H9 (cell line): ENCODE measurements at regions not wholly inside any gene's neighbourhood (a gene's known extent, or its start where the extent isn't known, plus 50 kb on each side); places are given as distances from the start of the nearest gene placed in this dataset.

Source experiments
- DNase-seq: peaks from one replicate; pipeline ENCODE4 v3.0.0-alpha.2; 2017
- H2AFZ ChIP-seq: one replicate; pipeline ENCODE4 v1.6.1; 2013; ENCODE audit warnings: mild to moderate bottlenecking, low read length, control low read depth, moderate library complexity
- H2AK5ac ChIP-seq: 2 replicates; pipeline ENCODE4 v1.6.1; 2013; ENCODE audit warnings: low read length, control low read depth, mixed read lengths; ENCODE audit not compliant: insufficient read length
- H2BK120ac ChIP-seq: one replicate; pipeline ENCODE4 v1.6.1; 2013; ENCODE audit warnings: low read depth, mild to moderate bottlenecking, low read length, control low read depth, inconsistent platforms; ENCODE audit not compliant: poor library complexity, severe bottlenecking
- H2BK12ac ChIP-seq: 2 replicates; pipeline ENCODE4 v1.6.1; 2013; ENCODE audit warnings: low read length, control low read depth, mixed read lengths, low read depth; ENCODE audit not compliant: insufficient read length
- H2BK15ac ChIP-seq: 2 replicates; pipeline ENCODE4 v1.6.1; 2013; ENCODE audit warnings: low read depth, low read length, control low read depth
- H2BK20ac ChIP-seq: one replicate; pipeline ENCODE4 v1.6.1; 2013; ENCODE audit warnings: low read depth, mild to moderate bottlenecking, low read length, control low read depth, inconsistent platforms; ENCODE audit not compliant: poor library complexity, severe bottlenecking
- H2BK5ac ChIP-seq: 2 replicates; pipeline ENCODE4 v1.6.1; 2013; ENCODE audit warnings: low read length, control low read depth, mixed read lengths; ENCODE audit not compliant: insufficient read length
- H3K14ac ChIP-seq: 2 replicates; pipeline ENCODE4 v1.6.1; 2013; ENCODE audit warnings: low read length, control low read depth; ENCODE audit not compliant: insufficient read depth
- H3K18ac ChIP-seq: 2 replicates; pipeline ENCODE4 v1.6.1; 2013; ENCODE audit warnings: low read depth, mild to moderate bottlenecking, mixed read lengths, low read length, control low read depth; ENCODE audit not compliant: insufficient read length
- H3K23ac ChIP-seq: 2 replicates; pipeline ENCODE4 v1.6.1; 2013; ENCODE audit warnings: low read length, control low read depth, mixed read lengths, low read depth; ENCODE audit not compliant: insufficient read length
- H3K23me2 ChIP-seq: 2 replicates; pipeline ENCODE4 v1.6.1; 2013; ENCODE audit warnings: low read depth, mild to moderate bottlenecking, mixed read lengths, low read length, control low read depth; ENCODE audit not compliant: insufficient read length, poor library complexity, severe bottlenecking
- H3K27ac ChIP-seq: 2 replicates; pipeline ENCODE4 v1.5.1; 2013; ENCODE audit warnings: low read length, control low read depth, mixed read lengths, low read depth; ENCODE audit not compliant: insufficient read length
- H3K27me3 ChIP-seq: 2 replicates; pipeline ENCODE4 v1.6.1; 2013; ENCODE audit warnings: low read length, control low read depth, inconsistent platforms; ENCODE audit not compliant: insufficient read depth
- H3K4ac ChIP-seq: 2 replicates; pipeline ENCODE4 v1.6.1; 2013; ENCODE audit warnings: low read depth, mild to moderate bottlenecking, control low read depth, inconsistent platforms, low read length, moderate library complexity
- H3K4me1 ChIP-seq: 2 replicates; pipeline ENCODE4 v1.6.1; 2013; ENCODE audit warnings: low read length, control low read depth, inconsistent platforms; ENCODE audit not compliant: insufficient read depth
- H3K4me2 ChIP-seq: 2 replicates; pipeline ENCODE4 v1.6.1; 2013; ENCODE audit warnings: low read length, control low read depth, mixed read lengths; ENCODE audit not compliant: insufficient read length, insufficient read depth
- H3K56ac ChIP-seq: 2 replicates; pipeline ENCODE4 v1.6.1; 2013; ENCODE audit warnings: low read depth, mild to moderate bottlenecking, mixed read lengths, low read length, control low read depth; ENCODE audit not compliant: insufficient read length
- H3K79me1 ChIP-seq: 2 replicates; pipeline ENCODE4 v1.6.1; 2013; ENCODE audit warnings: low read depth, mild to moderate bottlenecking, moderate library complexity, low read length, control low read depth, inconsistent platforms; ENCODE audit not compliant: insufficient read depth, poor library complexity, severe bottlenecking
- H3K79me2 ChIP-seq: 2 replicates; pipeline ENCODE4 v1.6.1; 2013; ENCODE audit warnings: low read length, control low read depth, inconsistent platforms; ENCODE audit not compliant: insufficient read depth
- H3K9ac ChIP-seq: 2 replicates; pipeline ENCODE4 v1.6.1; 2013; ENCODE audit warnings: low read length, control low read depth, mixed read lengths; ENCODE audit not compliant: insufficient read length; ENCODE audit errors: extremely low read depth
- H3K9me3 ChIP-seq: one replicate; pipeline ENCODE4 v1.6.1; 2013; ENCODE audit warnings: low read depth, low read length, inconsistent platforms; ENCODE audit not compliant: control insufficient read depth
- H3T11ph ChIP-seq: one replicate; pipeline ENCODE4 v1.6.1; 2013; ENCODE audit warnings: mild to moderate bottlenecking, low read length, control low read depth, inconsistent platforms
- H4K20me1 ChIP-seq: one replicate; pipeline ENCODE4 v1.6.1; 2013; ENCODE audit not compliant: control insufficient read depth, insufficient read length, insufficient read depth
- H4K5ac ChIP-seq: 2 replicates; pipeline ENCODE4 v1.6.1; 2013; ENCODE audit warnings: low read depth, mild to moderate bottlenecking, mixed read lengths, low read length, control low read depth; ENCODE audit not compliant: insufficient read length
- H4K8ac ChIP-seq: replicated peaks from 2 replicates; pipeline ENCODE4 v1.6.1; 2013; ENCODE audit warnings: low read length, control low read depth, mixed read lengths, low read depth; ENCODE audit not compliant: insufficient read length
- H4K91ac ChIP-seq: 2 replicates; pipeline ENCODE4 v1.6.1; 2013; ENCODE audit warnings: low read depth, mild to moderate bottlenecking, moderate library complexity, mixed read lengths, low read length, control low read depth; ENCODE audit not compliant: insufficient read length
- H3K27ac Mint-ChIP-seq, 3 experiments: 2 replicates in 2 of 3; 3 replicates in 1 of 3; pipeline ENCODE4 v1.8.0; 2020 to 2021; ENCODE audit warnings: mixed read lengths in 3 of 3, mild to moderate bottlenecking in 1 of 3, moderate library complexity in 1 of 3
- H3K27me3 Mint-ChIP-seq: 2 replicates; pipeline ENCODE4 v1.8.0; 2021; ENCODE audit warnings: low read depth, mild to moderate bottlenecking, moderate library complexity, mixed read lengths
- H3K36me3 Mint-ChIP-seq, 3 experiments: 2 replicates in 2 of 3; 3 replicates in 1 of 3; pipeline ENCODE4 v1.8.0; 2020 to 2021; ENCODE audit warnings: low read depth in 3 of 3, mixed read lengths in 3 of 3; ENCODE audit not compliant: insufficient read depth in 1 of 3
- H3K4me1 Mint-ChIP-seq, 2 experiments: 2 replicates each; pipeline ENCODE4 v1.8.0; 2020; ENCODE audit warnings: mixed read lengths in 2 of 2
- H3K4me3 Mint-ChIP-seq, 2 experiments: 2 replicates in 1 of 2; 3 replicates in 1 of 2; pipeline ENCODE4 v1.8.0; 2020 to 2021; ENCODE audit warnings: mild to moderate bottlenecking in 2 of 2, mixed read lengths in 2 of 2, moderate library complexity in 1 of 2
- H3K9me3 Mint-ChIP-seq, 2 experiments: 2 replicates in 1 of 2; 3 replicates in 1 of 2; pipeline ENCODE4 v1.8.0; 2020; ENCODE audit warnings: mild to moderate bottlenecking in 2 of 2, mixed read lengths in 2 of 2, moderate library complexity in 1 of 2
- CTCF ChIP-seq: fragments of 200-600 bp; sonication (generic); conservative IDR thresholded peaks from 3 replicates; pipeline ENCODE4 v1.8.0; 2021; ENCODE audit warnings: antibody characterized with exemption, mild to moderate bottlenecking
- WGBS: extraction: QIAGEN DNeasy Blood & Tissue Kit; methylation state at CpG from one replicate; pipeline ENCODE4 v1.1.7; 2013; ENCODE audit warnings: missing lambda C conversion rate, low lambda C conversion rate, mixed read lengths; ENCODE audit not compliant: insufficient read length; ENCODE audit errors: extremely low coverage; 5-methylcytosine and 5-hydroxymethylcytosine counted together

- no peak overlapping the region for H3K23ac ChIP-seq
- H3K4me3 Mint-ChIP-seq: no peak overlapping the region
- TF ChIP-seq CTCF: no peak
- H3K27ac ChIP-seq: no peak overlapping the region
- H2BK15ac ChIP-seq: no peak overlapping the region
- WGBS: no CpG with 5 or more reads among the region's 3 CpGs
- H3K9ac ChIP-seq: no peak overlapping the region
- H3K23me2 ChIP-seq: no peaks in the 10 kb centered on the region
- H3K9me3 ChIP-seq: no peaks in the 10 kb centered on the region
- peaks cover 0 to 6% (median 0%) of the 10 kb centered on the region in 3 experiments; a peak in 2 of 7 replicates for H3K36me3 Mint-ChIP-seq
- H3K14ac ChIP-seq: no peak overlapping the region
- H4K91ac ChIP-seq: no peak overlapping the region
- H3K27me3 Mint-ChIP-seq: no peaks in the 10 kb centered on the region
- H2AFZ ChIP-seq: no peak overlapping the region
- peaks cover 4 to 5% of the 10 kb centered on the region in 2 experiments for H3K4me1 Mint-ChIP-seq
- H3K79me1 ChIP-seq: no peaks in the 10 kb centered on the region
- DNase-seq: no peak
- H2AK5ac ChIP-seq: no peak overlapping the region
- H4K8ac ChIP-seq: no peak overlapping the region
- H3K4ac ChIP-seq: no peak overlapping the region
- no peak overlapping the region for H2BK20ac ChIP-seq
- H3K56ac ChIP-seq: no peak overlapping the region
- H4K20me1 ChIP-seq: no peaks in the 10 kb centered on the region
- no peak overlapping the region for H2BK5ac ChIP-seq
- H3K18ac ChIP-seq: no peak overlapping the region
- H3K9me3 Mint-ChIP-seq: peaks cover 0 to 6% of the 10 kb centered on the region in 2 experiments; a peak in 1 of 5 replicates
- peak overlapping the region in 1 of 3 experiments; percentile 72; a peak in 1 of 7 replicates for H3K27ac Mint-ChIP-seq
- no peaks in the 10 kb centered on the region for H3K79me2 ChIP-seq
- H3K27me3 ChIP-seq: no peaks in the 10 kb centered on the region
- H3K4me2 ChIP-seq: no peak overlapping the region
- no peak overlapping the region for H4K5ac ChIP-seq
- no peak overlapping the region for H2BK12ac ChIP-seq
- no peak overlapping the region for H3T11ph ChIP-seq
- no peak overlapping the region for H2BK120ac ChIP-seq
- no peaks in the 10 kb centered on the region for H3K4me1 ChIP-seq
These were observed 1061.4 kb downstream of the TSN start for GRCh38 chr2:122816803-122817202.
